HG02798 (cell line): ENCODE measurements at regions not wholly inside any gene's neighbourhood (a gene's known extent, or its start where the extent isn't known, plus 50 kb on each side); places are given as distances from the start of the nearest gene placed in this dataset.

Source experiments
- ATAC-seq: cut with Tn5 transposase; IDR thresholded peaks from one replicate; pipeline ENCODE4 v1.9.1; 2021; ENCODE audit warnings: mild to moderate bottlenecking; ENCODE audit not compliant: unreplicated experiment, poor library complexity

DNA sequence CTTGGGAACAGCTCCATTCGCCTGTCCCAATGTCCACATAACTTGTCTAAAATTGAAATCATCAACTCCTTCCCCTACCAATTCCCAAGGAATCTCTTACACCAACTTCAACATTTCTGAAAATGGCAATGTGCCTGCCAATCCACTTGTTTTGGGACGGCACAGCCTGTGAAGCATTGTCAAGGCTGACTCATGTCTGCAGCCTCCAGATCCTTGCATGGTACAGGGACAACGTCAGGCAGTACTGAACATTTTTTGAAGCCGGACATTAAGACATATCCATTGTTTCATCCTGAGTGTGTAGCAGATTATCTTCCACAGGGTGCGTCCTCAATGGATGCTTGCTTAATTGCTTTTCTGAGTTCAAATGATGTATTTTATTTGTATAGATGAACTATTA lies 794.1 kb downstream of the BCL11B start:
- ATAC-seq: no peak

DNA sequence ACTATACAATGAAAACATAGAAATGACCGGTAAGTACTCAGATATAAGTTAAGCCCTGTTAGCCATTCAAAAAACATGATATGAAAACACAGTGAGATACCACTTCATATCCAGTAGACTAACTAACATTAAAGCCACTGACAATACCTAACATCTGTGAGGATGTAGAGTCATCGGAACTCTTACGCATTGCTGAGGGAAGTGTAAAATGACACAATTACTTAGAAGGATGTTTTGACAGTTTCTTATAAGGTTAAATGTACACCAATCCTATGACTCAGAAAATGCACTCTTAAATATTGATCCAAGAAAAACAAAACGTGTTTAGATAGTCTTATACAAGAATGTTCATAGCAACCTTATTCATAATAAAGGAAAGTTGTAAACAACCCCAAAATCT lies 782.9 kb downstream of the BCL11B start:
- no peak for ATAC-seq

DNA sequence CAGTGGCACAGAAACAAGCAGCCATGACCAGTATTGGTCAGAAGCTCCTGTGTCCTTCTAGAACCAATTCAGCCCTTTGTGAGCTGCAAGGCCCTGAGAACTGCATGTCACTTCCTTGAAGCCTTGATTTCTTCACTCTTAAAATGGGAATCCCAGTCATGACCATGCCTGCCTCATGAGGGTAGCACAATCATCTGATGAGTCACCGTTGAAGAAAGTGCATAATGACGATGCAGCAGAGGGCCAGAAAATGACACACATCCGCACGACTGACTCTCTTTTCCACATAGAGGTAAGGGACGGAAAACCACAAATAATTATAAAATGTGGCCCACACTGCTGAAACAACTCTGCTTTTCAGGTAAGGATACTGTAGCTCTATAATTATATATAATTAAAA lies 777.4 kb downstream of the BCL11B start:
- no peak for ATAC-seq

DNA sequence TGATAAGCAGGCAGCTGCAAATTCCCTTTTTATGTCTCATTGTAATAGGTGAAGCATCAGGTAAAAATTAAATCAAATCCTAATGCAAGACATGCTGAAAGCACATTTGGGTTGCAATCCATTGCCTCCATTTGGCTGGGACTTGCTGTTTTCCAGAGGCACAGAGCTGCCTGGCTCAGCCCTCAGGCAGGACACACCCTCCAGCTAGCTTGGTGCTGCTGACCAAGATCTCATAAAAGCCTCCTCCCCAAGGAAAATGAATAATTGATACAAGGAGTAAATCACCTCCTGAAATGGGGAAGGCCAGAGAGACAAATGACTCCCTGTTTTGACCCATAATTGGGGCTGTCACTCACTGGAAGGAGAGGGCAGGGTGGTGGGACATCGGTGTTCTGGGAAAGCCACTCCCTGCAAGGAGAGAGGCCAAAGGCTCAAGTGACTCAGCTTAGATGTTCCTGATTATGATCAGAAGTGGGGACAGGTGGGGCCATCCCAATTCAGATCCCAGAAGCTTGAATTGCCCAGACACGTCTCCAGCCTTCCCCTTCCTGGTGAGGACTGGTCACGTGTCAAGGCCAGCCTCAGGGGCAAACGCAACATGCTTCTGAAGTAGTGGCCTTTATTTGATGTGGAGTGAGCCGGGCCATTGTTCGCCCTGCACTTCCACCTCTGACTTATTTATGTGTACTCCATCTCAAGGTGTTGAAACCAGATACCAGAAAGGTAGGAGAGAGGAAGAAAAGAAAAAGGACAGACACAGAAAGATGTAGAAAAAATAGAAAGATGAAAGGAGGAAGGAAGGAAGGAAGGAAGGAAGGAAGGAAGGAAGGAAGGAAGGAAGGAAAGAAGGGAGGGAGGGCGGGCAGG lies 773.7 kb downstream of the BCL11B start:
- ATAC-seq: no peak

DNA sequence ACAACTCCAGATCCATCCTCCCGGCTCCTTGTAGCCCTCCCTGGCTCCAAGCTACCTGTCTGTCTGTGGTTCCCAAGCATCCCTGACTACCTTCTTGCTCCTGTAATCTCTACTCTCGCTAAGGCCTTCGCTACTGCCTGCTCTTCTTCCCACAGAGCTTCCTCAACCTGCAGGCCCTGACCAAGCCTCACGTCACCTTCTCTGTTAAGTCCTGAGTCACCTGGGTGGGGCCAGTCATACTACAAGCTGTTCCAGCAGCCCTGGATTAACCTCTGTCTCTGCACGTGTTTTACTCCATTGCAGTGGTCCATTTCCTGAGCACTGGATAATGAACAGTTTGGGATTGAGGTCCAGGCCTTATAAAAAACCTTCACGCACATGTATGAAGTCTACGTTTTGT lies 770.7 kb downstream of the BCL11B start:
- ATAC-seq: no peak

DNA sequence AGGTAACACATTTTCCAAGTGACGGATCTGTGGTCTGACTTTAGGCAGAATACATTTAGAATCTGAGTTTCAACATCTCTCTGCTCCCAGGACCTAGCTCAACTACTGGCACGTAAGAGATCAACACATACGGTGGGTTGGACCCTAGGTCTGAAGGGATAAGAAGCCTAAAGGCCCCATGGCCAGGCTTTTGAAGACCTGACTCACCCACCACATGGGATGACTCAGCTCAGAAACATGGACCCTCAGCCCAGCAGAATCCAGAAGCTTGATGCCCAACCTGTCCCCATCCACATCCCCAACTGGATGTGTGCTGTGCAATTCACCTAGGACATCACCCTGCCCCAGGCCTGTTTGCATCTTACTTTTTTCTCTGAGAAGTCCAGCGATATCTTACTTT lies 770.2 kb downstream of the BCL11B start:
- no peak for ATAC-seq

DNA sequence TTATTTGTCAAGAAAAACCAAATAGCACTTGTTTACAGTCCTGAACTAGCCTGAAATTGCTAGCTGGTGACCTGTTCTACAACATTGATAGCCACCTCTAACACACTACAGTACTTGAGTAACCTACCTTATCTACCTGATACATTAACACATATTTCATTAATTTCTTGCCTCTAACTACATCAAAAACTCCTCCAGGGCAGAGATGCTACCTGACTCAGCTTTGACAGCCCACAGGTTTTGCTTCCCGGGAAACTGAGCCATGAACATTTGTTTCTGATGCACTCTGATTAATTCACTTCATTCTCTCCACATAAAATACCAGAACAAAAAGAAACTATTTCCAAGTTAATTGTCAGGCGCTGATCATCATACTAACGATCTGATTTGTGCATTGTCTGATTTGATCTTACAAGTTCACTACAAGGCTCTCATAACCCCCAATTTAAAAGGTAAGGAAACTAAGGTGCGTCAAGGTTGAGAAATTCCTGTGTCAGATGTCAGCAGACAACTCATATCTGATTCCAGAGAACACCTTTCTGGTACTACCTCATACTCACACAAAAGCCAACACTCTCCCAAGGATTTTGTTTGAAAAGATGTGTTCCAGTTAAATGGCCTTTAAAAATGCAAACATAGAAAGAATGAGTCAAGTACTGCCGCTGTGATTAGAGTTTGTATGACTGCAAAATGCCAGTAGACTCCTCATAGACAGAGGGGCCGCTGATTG lies 768.7 kb downstream of the BCL11B start:
- no peak for ATAC-seq

DNA sequence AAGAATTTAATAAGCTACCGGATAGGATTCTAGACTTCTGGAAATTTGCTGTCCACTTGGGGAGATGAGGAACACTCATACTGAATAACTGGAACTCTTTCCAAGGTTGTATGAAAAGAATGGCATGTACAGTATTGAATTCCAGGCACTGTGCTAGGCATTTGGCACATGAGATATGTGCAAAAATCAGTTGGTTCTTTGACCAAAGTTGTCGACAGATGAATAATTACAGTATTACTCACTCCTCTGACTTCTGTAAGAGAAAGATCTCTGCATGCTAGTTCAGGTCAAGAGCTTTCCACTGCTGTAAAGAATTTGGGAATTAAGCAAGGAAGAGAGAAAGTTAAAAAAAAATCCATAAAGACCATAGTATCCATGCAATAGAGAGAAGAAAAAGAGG lies 764.7 kb downstream of the BCL11B start:
- ATAC-seq: no peak

DNA sequence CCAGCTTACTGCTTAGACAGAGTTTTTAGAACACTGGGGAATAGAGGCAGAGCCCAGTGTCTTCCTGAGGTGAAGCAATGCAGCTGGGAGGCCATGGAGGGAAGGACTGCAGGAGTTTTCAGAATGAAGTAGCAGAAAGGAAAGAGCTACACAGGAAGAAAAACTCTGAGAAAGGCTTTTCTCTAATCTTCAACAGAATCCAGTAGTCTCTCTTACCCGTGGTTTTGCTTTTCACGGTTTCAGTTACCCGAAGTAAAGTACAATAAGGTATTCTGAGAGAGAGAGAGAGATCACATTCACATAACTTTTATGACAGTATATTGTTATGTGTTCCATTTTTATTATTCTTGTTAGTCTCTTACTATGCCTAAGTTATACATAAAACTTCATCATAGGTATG lies 761.6 kb downstream of the BCL11B start:
- no peak for ATAC-seq

DNA sequence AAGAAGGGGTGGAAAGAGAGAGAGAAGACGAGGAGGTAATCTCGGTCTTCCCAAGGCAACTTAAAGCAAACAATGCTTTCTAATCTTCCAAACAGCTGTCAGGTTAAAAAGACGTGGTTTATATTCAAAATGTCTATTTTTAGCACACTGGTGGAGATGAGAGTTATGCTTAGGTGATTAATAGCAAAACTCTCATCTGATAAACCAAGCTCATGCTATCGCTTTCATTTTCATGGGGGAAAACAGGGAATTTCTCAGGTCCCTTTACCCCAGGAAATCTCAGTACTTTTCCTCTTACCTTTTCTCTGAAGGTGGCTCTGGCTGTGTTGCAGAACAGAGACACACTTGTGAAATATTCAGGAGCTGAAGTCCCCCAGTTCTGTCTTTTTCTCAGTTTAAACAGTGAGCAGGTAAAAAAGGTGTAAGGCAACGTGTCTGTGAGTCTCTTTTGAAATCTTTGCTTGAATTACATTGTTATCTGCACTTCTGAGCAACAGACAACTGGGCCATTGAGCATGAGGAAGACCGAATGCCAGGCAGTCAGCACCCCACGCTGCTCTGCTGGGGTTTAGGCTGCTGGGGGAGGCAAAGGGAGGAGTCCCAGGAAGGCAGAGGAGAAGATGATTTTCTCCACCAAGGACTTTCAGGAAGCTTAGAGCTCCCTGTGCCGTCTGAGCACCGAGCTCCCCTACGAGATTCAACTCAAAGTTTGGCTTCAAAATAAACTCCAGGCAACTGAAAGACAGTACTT lies 759.3 kb downstream of the BCL11B start:
- ATAC-seq: no peak

DNA sequence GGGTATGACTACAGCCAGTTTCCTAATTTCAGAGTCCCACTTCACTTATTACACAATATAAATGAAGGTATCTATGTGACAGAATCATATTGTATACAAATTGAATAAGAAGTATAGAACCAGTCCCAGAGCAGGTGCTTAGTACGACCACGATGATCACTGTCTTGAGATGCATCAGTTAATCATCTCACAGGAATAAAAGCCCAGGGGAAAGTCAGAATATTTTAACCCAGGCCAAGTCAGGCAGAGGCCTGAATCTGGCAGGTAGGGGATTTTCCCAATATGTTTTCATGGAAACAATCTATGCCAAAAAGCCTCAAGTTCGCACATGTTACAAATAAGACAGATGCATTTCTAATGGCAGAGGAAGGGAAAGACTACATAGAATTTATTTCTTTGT lies 758.4 kb downstream of the BCL11B start:
- ATAC-seq: no peak

DNA sequence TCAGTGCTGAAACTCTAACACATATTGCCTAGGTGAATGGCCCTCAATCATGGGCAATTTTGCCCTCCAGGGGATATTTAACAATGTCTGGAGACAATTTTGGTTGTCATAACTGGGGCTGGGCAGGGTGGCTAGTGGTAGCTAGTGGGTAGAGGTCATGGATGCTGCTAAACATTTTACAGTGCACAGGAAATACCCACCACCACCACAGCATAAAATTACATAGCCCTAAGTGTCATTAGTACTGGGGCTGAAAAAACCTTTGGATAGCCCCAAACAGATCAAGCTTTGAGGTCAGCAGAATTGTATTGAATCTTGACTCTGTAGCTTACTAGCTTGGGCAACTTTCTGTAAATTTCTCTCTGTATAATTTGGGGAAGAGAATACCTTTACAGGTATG lies 758.0 kb downstream of the BCL11B start:
- ATAC-seq: no peak

DNA sequence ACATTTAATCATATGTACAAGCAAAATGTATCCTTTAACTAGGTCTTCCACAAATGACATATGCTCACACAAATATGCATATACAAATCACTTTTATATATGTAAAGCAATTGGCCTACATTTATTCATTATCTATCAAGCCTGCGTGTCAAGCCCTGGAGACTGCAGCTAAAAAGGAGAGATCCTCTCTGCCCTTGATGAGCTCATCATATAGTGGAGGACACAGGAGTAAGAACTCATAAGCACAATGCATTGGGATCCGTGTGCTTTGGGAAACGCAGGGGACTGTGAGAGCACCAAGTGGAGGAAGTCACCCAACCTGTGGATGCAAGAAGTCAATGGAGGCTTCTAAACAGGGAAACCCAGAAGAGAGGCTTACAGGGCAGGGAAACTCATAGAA lies 735.7 kb downstream of the BCL11B start:
- no peak for ATAC-seq

DNA sequence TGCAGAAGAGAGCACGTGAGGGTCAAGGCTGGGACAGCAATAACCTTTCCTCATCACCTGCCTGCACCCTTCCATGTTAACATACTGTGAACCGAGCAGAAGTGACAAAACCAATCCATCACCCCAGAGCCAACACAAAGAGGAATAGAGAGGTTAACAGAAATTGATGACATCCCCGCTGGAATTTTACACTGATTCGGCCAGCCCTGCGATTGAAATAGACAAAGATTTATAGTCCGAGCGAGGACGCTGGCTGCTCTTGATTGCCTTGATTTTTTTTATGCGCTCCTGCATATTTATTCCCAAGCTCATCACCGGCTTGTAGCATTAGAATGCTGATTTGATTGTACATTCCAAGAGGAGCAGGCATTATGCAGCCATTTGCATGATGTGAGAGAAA lies 729.7 kb downstream of the BCL11B start:
- ATAC-seq: no peak

DNA sequence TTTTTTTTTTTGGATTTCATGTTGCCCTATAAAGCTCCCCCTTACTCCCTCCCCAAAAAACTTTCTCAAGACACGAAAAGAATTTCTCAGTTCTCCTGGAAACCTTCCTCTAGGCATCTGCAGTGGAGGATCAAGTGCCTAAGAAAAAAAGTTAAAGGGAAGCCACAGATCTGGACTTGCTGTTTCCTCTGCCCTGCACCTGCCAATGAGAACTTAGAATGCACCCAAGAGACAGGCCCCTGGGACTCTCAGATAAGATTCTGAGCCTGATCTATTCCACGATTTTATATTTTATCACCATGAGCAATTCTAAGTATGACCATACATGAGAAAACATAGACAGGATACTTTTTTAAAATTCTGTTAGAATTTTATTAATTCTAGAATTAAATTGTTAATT lies 728.9 kb downstream of the BCL11B start:
- no peak for ATAC-seq

DNA sequence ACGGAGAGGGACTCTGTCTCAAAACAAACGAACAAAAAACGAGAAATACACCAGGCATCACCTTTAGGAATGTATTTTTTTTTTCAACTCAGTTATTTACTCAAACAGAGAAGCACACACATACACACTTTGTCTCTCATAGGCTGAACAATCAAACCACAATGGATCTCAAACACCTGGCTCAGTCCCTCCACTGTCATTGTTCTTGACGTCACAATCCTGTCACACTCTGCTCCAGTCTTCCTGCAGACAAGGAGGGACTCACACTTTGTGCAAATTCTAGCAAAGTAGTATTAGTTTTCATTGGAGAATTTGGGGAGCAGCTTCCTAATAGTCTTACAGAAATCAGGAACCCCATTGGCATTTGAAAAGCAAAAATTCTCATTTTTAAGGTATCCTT lies 727.8 kb downstream of the BCL11B start:
- ATAC-seq: no peak

DNA sequence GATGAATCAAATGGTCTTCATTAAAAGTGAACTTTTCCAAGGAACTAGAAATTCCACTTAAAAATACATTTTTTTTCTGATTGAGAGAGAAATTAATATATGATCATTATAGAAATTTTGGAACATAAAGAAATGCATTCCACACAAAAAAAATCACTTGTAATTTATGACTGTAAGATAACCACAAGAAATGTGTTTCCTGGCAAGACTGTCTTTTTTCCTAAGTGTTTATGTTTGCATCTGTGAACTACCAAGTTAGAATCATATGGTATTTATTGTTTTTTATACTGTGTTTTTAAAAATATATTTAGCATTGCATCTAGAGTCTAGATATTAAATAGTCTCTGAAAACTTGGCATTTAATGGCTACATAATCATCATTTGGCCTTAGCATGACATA lies 726.8 kb downstream of the BCL11B start:
- no peak for ATAC-seq

DNA sequence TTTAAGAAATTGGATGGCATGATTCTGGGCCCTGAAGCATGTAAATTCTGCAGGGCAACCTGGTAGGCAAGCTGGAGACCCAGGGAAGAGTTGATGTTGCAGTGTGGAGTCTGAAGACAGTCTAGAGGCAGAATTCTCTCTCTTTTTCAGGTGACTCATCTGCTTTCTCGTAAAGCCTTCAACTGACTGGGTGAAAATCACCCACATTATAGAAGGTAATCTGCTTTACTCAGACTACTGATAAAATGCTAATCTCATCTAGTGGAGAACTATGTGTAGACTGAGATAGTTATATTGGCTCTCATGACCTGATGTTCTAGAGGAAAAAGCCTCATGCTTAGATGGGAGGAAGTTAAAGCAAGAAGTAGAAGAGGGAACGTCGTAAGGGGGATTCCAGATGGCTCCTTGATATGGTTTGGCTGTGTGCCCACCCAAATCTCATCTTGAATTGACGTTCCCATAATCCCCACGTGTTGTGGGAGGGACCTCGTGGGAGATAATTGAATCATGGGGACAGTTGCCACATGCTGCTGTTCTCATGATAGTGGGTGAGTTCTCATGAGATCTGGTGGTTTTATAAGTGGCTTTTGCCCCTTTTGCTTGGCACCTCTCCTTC lies 723.8 kb downstream of the BCL11B start:
- ATAC-seq: no peak

DNA sequence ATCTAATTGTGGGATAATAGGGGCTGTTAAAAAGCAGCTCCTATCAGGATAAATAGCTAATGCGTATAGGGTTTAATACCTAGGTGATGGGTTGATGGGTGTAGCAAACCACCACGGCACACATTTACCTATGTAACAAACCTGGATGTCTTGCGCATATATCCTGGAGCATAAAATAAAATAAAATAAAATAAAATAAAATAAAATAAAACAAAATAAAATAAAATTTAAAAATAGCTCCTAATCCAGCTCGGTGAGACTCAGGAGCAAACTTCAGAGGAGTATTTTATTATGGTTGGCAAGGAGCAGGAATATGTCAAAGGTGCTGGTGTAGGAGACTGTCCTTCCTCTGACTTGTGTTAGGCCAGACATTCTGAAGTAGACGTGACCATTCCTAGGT lies 721.0 kb downstream of the BCL11B start:
- ATAC-seq: no peak

DNA sequence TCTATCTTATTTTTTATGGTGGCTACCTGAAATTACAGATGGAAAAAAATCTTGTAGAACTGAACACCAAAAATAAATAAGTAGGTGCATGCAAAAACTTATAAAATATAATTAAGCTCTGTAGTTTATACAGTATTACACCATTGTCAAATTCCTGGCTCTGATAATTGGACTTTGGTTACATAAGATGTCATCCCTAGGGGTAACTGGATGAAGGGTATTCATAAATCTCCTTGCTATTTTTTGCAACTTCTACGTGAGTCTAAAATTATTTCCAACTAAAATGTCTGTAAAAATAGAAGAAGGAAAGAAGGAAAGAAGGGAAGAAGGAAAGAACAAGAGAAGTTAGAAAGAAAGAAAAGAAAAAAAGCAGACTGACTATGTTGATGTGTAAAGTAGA lies 716.6 kb downstream of the BCL11B start:
- ATAC-seq: no peak

DNA sequence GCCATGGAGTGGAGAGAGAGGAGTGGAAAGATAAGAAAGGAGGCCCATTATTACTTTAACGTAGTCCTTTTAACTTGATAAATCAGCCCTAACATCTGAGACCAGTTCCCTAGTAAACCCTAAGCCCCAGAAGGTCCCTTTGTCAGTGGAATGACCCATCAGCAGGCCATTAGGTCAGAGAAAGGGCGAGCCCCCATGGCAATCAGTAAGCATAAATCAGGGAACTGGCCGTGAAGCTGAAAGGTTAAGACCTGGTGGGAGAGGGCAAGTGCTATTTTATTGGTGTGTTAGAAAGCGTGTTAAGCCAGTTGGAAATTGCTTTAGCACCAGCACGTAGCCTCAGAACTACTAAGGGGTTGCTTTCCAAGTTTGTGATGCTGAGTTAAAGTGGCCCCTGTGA lies 708.0 kb downstream of the BCL11B start:
- no peak for ATAC-seq
